ENCODE measurements at regions not wholly inside any gene's neighbourhood (a gene's known extent, or its start where the extent isn't known, plus 50 kb on each side); places are given as distances from the start of the nearest gene placed in this dataset.
"Not testable (repeated sequence)": the region's sequence is repeated elsewhere in the genome, so short reads cannot be mapped to it uniquely, and the experiment has no call there.

DNA sequence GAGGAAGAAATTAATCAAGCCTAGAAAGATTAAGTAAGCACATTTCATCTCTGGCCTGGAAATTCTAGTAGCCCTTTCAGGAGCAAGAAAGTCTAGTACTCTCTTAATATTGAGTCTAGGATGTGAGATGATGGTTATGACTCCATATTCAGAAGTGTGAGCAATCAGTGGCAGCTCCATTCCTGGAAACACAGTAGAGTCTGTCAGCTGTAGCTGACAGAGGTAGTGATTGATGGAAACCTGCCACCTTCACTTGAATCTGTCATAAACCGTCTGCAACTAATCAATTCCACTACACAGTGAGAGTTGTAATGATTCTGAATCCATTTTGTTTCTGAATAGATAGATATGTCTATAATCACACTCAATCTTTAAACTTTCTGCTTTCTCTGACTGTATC is 635.1 kb downstream of the IRS1 start:
- no peak for TF ChIP-seq Cebpa-rat (IDR thresholded peaks at IDR 0.05)
- Histone ChIP-seq H3K36me3 (no peaks in the 10 kb centered on the region), H3K9ac (no peak overlapping the region), H3K4me3 (no peak overlapping the region), H3K4me1 (no peaks in the 10 kb centered on the region), H4K20me1 (no peaks in the 10 kb centered on the region), H3K4me2 (no peak overlapping the region), H3K27me3 (no peaks in the 10 kb centered on the region), H3K9me3 (no peaks in the 10 kb centered on the region), H3K27ac (no peak overlapping the region)

- H3K9me3 ChIP-seq, H3K9ac ChIP-seq, H3K27me3 ChIP-seq, H3K27ac ChIP-seq, H3K4me2 ChIP-seq, H3K4me3 ChIP-seq, H3K4me1 ChIP-seq, H4K20me1 ChIP-seq, H3K36me3 ChIP-seq: not testable (repeated sequence)
These were observed 639.0 kb downstream of the IRS1 start for GRCh38 chr2:226160617-226161016.

GRCh38 chr2:226159875-226160479 is 639.6 kb downstream of the IRS1 start:
- Histone ChIP-seq H3K4me1 (no peaks in the 10 kb centered on the region), H3K9ac (no peak overlapping the region), H4K20me1 (no peaks in the 10 kb centered on the region), H3K4me2 (no peak overlapping the region), H3K27me3 (no peaks in the 10 kb centered on the region), H3K27ac (no peak overlapping the region), H3K4me3 (no peak overlapping the region), H3K9me3 (no peaks in the 10 kb centered on the region), H3K36me3 (no peaks in the 10 kb centered on the region)
- no peak for TF ChIP-seq Cebpa-rat (IDR thresholded peaks at IDR 0.05)

- no peak overlapping the region for H3K9ac ChIP-seq
- H3K9me3 ChIP-seq = no peaks in the 10 kb centered on the region
- H3K27me3 ChIP-seq = no peaks in the 10 kb centered on the region
- H3K4me3 ChIP-seq = no peak overlapping the region
- TF ChIP-seq Cebpa-rat (IDR thresholded peaks at IDR 0.05) = no peak
- no peaks in the 10 kb centered on the region for H3K36me3 ChIP-seq
- H4K20me1 ChIP-seq = no peaks in the 10 kb centered on the region
- H3K27ac ChIP-seq = no peak overlapping the region
- no peak overlapping the region for H3K4me2 ChIP-seq
- H3K4me1 ChIP-seq = no peaks in the 10 kb centered on the region
These were observed 640.7 kb downstream of the IRS1 start for GRCh38 chr2:226158940-226159339.

DNA sequence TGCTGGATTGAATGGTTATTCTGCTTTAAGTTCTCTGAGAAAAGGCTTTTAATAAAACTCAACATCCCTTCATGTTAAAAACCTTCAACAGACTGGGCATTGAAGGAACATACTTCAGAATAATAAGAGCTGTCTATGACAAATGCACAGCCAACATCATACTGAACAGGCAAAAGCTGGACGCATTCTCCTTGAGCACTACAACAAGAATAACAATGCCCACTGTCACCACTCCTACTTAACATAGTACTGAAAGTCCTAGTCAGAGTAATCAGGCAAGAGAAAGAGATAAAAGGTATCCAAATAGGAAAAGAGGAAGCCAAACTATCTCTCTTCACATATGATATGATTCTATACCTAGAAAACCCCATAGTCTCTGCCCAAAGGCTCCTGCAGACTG is 641.4 kb downstream of the IRS1 start:
- Histone ChIP-seq H4K20me1 (no peaks in the 10 kb centered on the region), H3K27me3 (no peaks in the 10 kb centered on the region), H3K9ac (no peak overlapping the region), H3K36me3 (no peaks in the 10 kb centered on the region), H3K9me3 (no peaks in the 10 kb centered on the region), H3K27ac (no peak overlapping the region), H3K4me1 (no peaks in the 10 kb centered on the region), H3K4me3 (no peak overlapping the region), H3K4me2 (no peak overlapping the region)
- TF ChIP-seq Cebpa-rat (IDR thresholded peaks at IDR 0.05) = no peak

- H3K4me1 ChIP-seq = no peaks in the 10 kb centered on the region
- H3K27ac ChIP-seq = no peak overlapping the region
- no peaks in the 10 kb centered on the region for H3K36me3 ChIP-seq
- no peaks in the 10 kb centered on the region for H3K27me3 ChIP-seq
- TF ChIP-seq Cebpa-rat (IDR thresholded peaks at IDR 0.05) = no peak
- H3K9me3 ChIP-seq = no peaks in the 10 kb centered on the region
- H3K9ac ChIP-seq = no peak overlapping the region
- no peak overlapping the region for H3K4me3 ChIP-seq
- no peak overlapping the region for H3K4me2 ChIP-seq
- H4K20me1 ChIP-seq = no peaks in the 10 kb centered on the region
These were observed 644.3 kb downstream of the IRS1 start for GRCh38 chr2:226155093-226155875.

DNA sequence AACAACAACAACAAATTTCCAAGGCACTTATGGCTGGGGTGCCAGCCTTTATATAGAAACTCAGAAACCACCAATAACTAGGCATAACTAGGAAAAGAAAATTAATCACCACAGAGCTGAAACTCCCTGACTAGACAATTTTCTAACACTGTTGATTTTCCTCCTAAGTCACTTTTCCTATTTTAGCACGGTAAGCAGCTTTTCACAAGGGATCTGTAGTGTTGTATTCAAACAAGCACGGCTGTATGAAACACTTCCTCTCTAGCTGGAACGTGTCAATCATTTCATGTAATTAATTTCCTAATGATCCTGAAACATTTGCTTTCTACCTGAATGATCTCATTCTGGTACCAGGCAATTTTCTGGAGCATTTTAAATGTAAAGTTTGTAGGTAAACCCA is 645.0 kb downstream of the IRS1 start:
- Histone ChIP-seq H3K36me3 (no peaks in the 10 kb centered on the region), H3K9me3 (no peaks in the 10 kb centered on the region), H3K4me3 (no peak overlapping the region), H3K27ac (no peak overlapping the region), H3K27me3 (no peaks in the 10 kb centered on the region), H3K4me2 (no peak overlapping the region), H4K20me1 (no peaks in the 10 kb centered on the region), H3K9ac (no peak overlapping the region), H3K4me1 (no peaks in the 10 kb centered on the region)
- no peak for TF ChIP-seq Cebpa-rat (IDR thresholded peaks at IDR 0.05)

- H3K4me2 ChIP-seq = no peak overlapping the region
- H3K4me1 ChIP-seq = no peaks in the 10 kb centered on the region
- no peaks in the 10 kb centered on the region for H3K9me3 ChIP-seq
- H3K27ac ChIP-seq = no peak overlapping the region
- no peak overlapping the region for H3K9ac ChIP-seq
- TF ChIP-seq Cebpa-rat (IDR thresholded peaks at IDR 0.05) = no peak
- no peaks in the 10 kb centered on the region for H4K20me1 ChIP-seq
- H3K36me3 ChIP-seq = no peaks in the 10 kb centered on the region
- H3K4me3 ChIP-seq = no peak overlapping the region
- H3K27me3 ChIP-seq = no peaks in the 10 kb centered on the region
These were observed 646.1 kb downstream of the IRS1 start for GRCh38 chr2:226153553-226153952.

DNA sequence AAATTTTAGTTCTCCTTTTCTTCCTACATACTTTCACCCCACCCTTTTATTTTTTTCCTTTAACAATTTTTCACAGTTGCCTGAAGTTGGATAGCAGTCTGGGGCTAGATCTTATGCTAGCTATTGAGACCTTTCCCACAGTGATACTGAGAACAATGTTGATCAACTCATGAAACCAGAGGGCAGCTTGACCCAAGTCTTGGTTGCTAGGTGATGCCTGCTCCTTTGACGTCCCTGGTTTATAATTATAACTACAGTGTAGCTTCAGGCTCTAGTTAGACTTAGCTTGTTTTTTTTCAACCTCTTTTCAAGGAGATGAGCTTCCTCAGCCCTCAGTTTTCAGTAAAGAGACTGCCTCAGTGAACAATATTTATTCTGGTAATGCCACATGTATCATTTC is 648.5 kb downstream of the IRS1 start:
- no peak overlapping the region for H3K4me2 ChIP-seq
- TF ChIP-seq Cebpa-rat (IDR thresholded peaks at IDR 0.05) = no peak

GRCh38 chr2:226143091-226143490 is 656.5 kb downstream of the IRS1 start:
- no peak for TF ChIP-seq Cebpa-rat (IDR thresholded peaks at IDR 0.05)
- Histone ChIP-seq H3K4me3 (no peak overlapping the region), H3K27ac (no peak overlapping the region), H4K20me1 (no peaks in the 10 kb centered on the region), H3K4me2 (no peak overlapping the region), H3K9me3 (no peaks in the 10 kb centered on the region), H3K36me3 (no peaks in the 10 kb centered on the region), H3K9ac (no peak overlapping the region), H3K27me3 (no peaks in the 10 kb centered on the region), H3K4me1 (no peaks in the 10 kb centered on the region)

More for the DNA sequence above, 648.5 kb downstream of the IRS1 start:
- Histone ChIP-seq H3K4me1 (no peaks in the 10 kb centered on the region), H3K9me3 (no peaks in the 10 kb centered on the region), H3K27ac (no peak overlapping the region), H4K20me1 (no peaks in the 10 kb centered on the region), H3K9ac (no peak overlapping the region), H3K27me3 (no peaks in the 10 kb centered on the region), H3K36me3 (no peaks in the 10 kb centered on the region), H3K4me3 (no peak overlapping the region)
